ENCODE measurements at regions not wholly inside any gene's neighbourhood (a gene's known extent, or its start where the extent isn't known, plus 50 kb on each side); places are given as distances from the start of the nearest gene placed in this dataset.
"Not testable (repeated sequence)": the region's sequence is repeated elsewhere in the genome, so short reads cannot be mapped to it uniquely, and the experiment has no call there.

- no peak for DNase-seq (ENCODE audit: low read depth in 2 of 2)
Measured at GRCh38 chr10:117492504-117492903, 50.0 kb upstream of the EMX2 start.

- no peak for DNase-seq (ENCODE audit: low read depth in 2 of 2)
Measured at GRCh38 chr10:117488004-117488403, 54.5 kb upstream of the EMX2 start.

- no peak for DNase-seq (ENCODE audit: low read depth in 2 of 2)
Measured at GRCh38 chr10:117486606-117487005, 55.9 kb upstream of the EMX2 start.

GRCh38 chr10:117483056-117483590 lies 59.4 kb upstream of the EMX2 start:
- DNase-seq (ENCODE audit: low read depth in 2 of 2): no peak

- not testable (repeated sequence) for DNase-seq (ENCODE audit: low read depth in 2 of 2)
Measured at GRCh38 chr10:117481011-117481410, 61.5 kb upstream of the EMX2 start.

GRCh38 chr10:117480097-117480496 lies 62.4 kb upstream of the EMX2 start:
- no peak for DNase-seq (ENCODE audit: low read depth in 2 of 2)

- DNase-seq (ENCODE audit: low read depth in 2 of 2): peak; percentile 86 to 90
Measured at GRCh38 chr10:117477961-117478670, 64.4 kb upstream of the EMX2 start.

GRCh38 chr10:117477211-117477947 lies 65.2 kb upstream of the EMX2 start:
- no peak for DNase-seq (ENCODE audit: low read depth in 2 of 2)

GRCh38 chr10:117476716-117477115 lies 65.8 kb upstream of the EMX2 start:
- DNase-seq (ENCODE audit: low read depth in 2 of 2): peak in 1 of 2 experiments; percentile 42

GRCh38 chr10:117476281-117476680 lies 66.3 kb upstream of the EMX2 start:
- DNase-seq (ENCODE audit: low read depth in 2 of 2): peak in 1 of 2 experiments; percentile 34

GRCh38 chr10:117472872-117473271 lies 69.7 kb upstream of the EMX2 start:
- no peak for DNase-seq (ENCODE audit: low read depth in 2 of 2)

- no peak for DNase-seq (ENCODE audit: low read depth in 2 of 2)
Measured at GRCh38 chr10:117471344-117471874, 71.1 kb upstream of the EMX2 start.

- no peak for DNase-seq (ENCODE audit: low read depth in 2 of 2)
Measured at GRCh38 chr10:117470733-117471132, 71.8 kb upstream of the EMX2 start.

GRCh38 chr10:117468665-117469064 lies 73.9 kb upstream of the EMX2 start:
- no peak for DNase-seq (ENCODE audit: low read depth in 2 of 2)

- DNase-seq (ENCODE audit: low read depth in 2 of 2): no peak
Measured at GRCh38 chr10:117464176-117464575, 78.4 kb upstream of the EMX2 start.

GRCh38 chr10:117463545-117463920 lies 79.0 kb upstream of the EMX2 start:
- DNase-seq (ENCODE audit: low read depth in 2 of 2): peak; percentile 58 to 64

GRCh38 chr10:117462816-117463544 lies 79.6 kb upstream of the EMX2 start:
- DNase-seq (ENCODE audit: low read depth in 2 of 2): no peak

- no peak for DNase-seq (ENCODE audit: low read depth in 2 of 2)
Measured at GRCh38 chr10:117462424-117462792, 80.1 kb upstream of the EMX2 start.

- DNase-seq (ENCODE audit: low read depth in 2 of 2): peak; percentile 94
Measured at GRCh38 chr10:117461766-117462423, 80.7 kb upstream of the EMX2 start.

- DNase-seq (ENCODE audit: low read depth in 2 of 2): no peak
Measured at GRCh38 chr10:117460846-117461765, 81.4 kb upstream of the EMX2 start.

- no peak for DNase-seq (ENCODE audit: low read depth in 2 of 2)
Measured at GRCh38 chr10:117458571-117458970, 83.3 kb upstream of the PDZD8 start.

Data from fibroblast of skin of left biceps (primary cell).